ENCODE measurements at regions not wholly inside any gene's neighbourhood (a gene's known extent, or its start where the extent isn't known, plus 50 kb on each side); places are given as distances from the start of the nearest gene placed in this dataset.
"Not testable (repeated sequence)": the region's sequence is repeated elsewhere in the genome, so short reads cannot be mapped to it uniquely, and the experiment has no call there.

DNA sequence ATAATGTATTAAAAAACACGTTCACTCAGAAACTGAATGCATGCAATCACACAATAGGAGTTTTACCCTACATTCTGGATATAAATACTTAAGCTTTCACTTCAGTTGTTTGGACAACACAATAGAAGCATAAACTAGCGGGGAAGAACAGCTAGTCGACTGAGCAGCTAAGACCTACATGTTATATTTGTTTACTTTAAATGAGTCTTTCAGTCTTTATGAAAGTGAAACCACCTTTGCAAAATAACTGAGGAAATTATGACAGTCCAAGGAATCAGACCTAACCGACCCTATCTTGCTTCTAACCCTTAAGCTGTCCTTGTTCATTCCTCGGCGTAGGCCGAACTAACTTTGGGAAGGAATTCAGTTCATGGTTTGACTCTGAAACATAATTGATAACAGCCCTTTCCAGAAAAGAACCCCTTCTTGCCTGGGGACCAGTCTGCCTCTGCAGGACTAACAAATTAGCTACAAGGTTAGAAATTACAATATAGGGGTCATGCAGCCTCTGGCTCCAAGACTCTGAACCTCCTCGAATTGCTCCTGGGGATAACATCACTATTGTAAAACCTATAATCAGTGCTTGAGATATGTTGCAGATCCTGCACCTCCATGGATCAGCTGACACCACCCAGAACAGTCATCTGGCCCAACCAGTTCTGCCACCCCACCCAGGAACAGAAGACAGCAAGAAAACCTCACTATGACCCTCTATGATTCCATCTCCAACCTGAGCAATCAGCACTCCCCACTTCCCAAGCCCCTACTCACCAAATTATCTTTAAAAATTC lies 185.1 kb upstream of the KLF6 start:
- ATAC-seq (ENCODE audit: low read depth) (no peak), DNase-seq (ENCODE audit: low spot score in 2 of 2) (no peak)
- Mint-ChIP-seq H3K4me3 (no peak overlapping the region), H3K27me3 (no peaks in the 10 kb centered on the region), H3K27ac (no peak overlapping the region), H3K9me3 (peaks cover 2% of the 10 kb centered on the region), H3K4me1 (no peaks in the 10 kb centered on the region), H3K36me3 (no peaks in the 10 kb centered on the region)

DNA sequence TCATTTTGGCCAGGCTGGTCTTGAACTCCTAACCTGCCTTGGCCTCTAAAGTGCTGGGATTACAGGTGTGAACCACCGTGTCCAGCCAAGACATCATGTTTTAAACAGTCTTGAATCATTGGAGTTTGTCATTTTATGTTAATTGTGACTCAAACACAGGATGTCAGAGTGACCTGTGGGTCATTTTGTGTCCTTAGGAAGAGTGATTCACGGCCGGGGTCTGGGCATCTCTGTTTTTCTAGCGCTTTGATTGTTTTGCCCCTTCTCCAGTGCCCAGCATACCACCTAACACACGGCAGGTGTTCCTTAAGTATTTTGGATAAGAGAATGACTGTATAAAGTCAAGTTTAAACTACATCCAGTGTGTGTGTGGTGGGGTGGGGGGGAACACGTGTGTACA lies 183.7 kb upstream of the KLF6 start:
- no peak for DNase-seq (ENCODE audit: low spot score in 2 of 2)
- no peak overlapping the region for H3K27ac Mint-ChIP-seq
- no peaks in the 10 kb centered on the region for H3K4me1 Mint-ChIP-seq
- H3K9me3 Mint-ChIP-seq, result no peaks in the 10 kb centered on the region
- H3K27me3 Mint-ChIP-seq, result no peaks in the 10 kb centered on the region
- ATAC-seq (ENCODE audit: low read depth), result no peak
- H3K4me3 Mint-ChIP-seq, result no peak overlapping the region
- no peaks in the 10 kb centered on the region for H3K36me3 Mint-ChIP-seq

DNA sequence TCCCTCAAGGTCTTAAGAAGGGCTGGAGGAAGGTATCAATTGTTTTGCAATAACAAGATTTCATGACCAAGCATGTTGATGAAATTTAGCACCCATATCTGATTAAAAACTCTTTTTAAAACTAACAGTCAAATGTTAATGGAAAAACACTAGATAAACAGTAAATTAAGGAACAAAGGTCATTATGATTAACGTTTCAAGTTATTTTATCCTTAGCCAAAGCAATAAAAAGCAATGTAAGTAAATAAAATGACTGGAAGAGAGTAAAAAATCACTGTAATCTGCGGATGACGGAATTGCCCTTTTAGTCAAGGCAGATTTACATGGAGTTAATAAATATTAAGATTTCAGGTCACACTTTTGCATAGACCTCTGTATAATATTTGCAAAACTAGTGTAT lies 179.5 kb upstream of the KLF6 start:
- Mint-ChIP-seq H3K27ac (no peak overlapping the region), H3K4me3 (no peak overlapping the region), H3K9me3 (no peaks in the 10 kb centered on the region), H3K27me3 (no peaks in the 10 kb centered on the region), H3K4me1 (peaks cover 17% of the 10 kb centered on the region), H3K36me3 (no peaks in the 10 kb centered on the region)
- DNase-seq (ENCODE audit: low spot score in 2 of 2), result no peak
- ATAC-seq (ENCODE audit: low read depth), result no peak

DNA sequence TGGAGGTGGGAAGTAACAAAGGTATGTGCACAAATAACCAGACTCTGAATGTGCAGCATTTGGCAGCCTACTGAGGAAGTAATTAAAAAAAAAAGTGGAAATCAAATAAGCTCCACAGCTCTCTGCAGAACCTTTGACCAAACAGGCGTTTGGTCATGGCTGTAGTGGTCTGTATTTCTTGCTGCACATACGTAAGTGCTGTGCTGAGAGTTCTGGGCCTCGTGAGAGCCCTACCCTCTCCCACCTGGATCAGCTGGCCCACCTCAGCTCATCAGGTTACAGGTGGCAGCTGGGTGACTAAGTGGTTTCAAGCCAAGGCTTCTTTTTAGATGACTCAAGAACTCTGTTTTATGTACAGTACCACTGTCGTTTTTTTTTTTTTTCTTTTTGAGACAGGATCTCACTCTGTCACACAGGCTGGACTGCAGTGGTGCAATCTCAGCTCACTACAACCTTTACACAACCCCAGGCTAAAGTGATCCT lies 178.2 kb upstream of the KLF6 start:
- H3K27ac Mint-ChIP-seq, result no peak overlapping the region
- H3K4me1 Mint-ChIP-seq, result peaks cover 19% of the 10 kb centered on the region
- no peaks in the 10 kb centered on the region for H3K27me3 Mint-ChIP-seq
- H3K4me3 Mint-ChIP-seq, result no peak overlapping the region
- no peak for ATAC-seq (ENCODE audit: low read depth)
- H3K9me3 Mint-ChIP-seq, result no peaks in the 10 kb centered on the region
- DNase-seq (ENCODE audit: low spot score in 2 of 2), result no peak
- no peaks in the 10 kb centered on the region for H3K36me3 Mint-ChIP-seq

DNA sequence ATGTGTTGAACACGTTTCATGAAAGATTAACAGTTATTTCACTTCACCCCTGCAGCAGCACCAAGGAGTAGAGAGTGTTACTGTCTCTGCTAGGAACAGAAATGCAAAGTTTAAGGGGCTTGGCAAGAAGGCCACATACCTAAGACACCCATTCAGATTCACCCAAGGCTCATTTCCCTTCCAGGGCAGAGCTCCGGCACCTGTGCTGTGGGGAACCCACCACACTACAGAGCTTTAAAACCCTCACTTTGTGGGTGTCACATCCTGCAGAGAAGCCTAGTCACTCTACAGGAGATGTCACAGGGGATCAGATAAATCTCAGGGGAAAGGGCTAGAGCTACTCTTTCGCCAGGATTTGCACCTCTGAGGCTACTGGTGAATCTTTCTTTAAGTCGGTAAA lies 176.1 kb upstream of the KLF6 start:
- ATAC-seq (ENCODE audit: low read depth), result peak; percentile 95
- Mint-ChIP-seq H3K9me3 (no peaks in the 10 kb centered on the region), H3K27me3 (no peaks in the 10 kb centered on the region), H3K4me1 (peaks cover 19% of the 10 kb centered on the region), H3K27ac (peak overlapping the region; percentile 8), H3K36me3 (no peaks in the 10 kb centered on the region), H3K4me3 (no peak overlapping the region)
- DNase-seq (ENCODE audit: low spot score in 2 of 2), result no peak

DNA sequence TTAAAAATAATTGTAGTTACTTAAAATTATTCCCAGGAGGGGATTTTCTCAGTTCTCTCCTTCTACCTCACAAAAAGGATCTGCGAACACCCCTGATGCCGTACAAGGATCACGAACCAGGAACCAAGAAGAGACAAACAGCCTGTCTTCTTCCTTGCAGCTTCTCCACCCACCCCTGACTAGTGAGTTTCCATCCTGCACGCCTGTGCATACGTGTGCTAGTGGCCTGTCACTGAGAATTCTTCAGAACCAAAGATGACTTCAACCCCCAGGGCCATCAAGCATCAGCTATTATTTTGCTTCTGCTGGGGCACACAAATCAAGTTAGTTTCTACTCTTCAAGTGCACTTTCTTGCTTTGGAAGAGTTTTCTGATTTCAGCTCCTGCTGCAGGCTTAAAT lies 175.5 kb upstream of the KLF6 start:
- Mint-ChIP-seq H3K36me3 (no peaks in the 10 kb centered on the region), H3K27me3 (no peaks in the 10 kb centered on the region), H3K9me3 (no peaks in the 10 kb centered on the region), H3K27ac (peak overlapping the region; percentile 8), H3K4me3 (no peak overlapping the region), H3K4me1 (peaks cover 19% of the 10 kb centered on the region)
- ATAC-seq (ENCODE audit: low read depth) (peak; percentile 30), DNase-seq (ENCODE audit: low spot score in 2 of 2) (no peak)

DNA sequence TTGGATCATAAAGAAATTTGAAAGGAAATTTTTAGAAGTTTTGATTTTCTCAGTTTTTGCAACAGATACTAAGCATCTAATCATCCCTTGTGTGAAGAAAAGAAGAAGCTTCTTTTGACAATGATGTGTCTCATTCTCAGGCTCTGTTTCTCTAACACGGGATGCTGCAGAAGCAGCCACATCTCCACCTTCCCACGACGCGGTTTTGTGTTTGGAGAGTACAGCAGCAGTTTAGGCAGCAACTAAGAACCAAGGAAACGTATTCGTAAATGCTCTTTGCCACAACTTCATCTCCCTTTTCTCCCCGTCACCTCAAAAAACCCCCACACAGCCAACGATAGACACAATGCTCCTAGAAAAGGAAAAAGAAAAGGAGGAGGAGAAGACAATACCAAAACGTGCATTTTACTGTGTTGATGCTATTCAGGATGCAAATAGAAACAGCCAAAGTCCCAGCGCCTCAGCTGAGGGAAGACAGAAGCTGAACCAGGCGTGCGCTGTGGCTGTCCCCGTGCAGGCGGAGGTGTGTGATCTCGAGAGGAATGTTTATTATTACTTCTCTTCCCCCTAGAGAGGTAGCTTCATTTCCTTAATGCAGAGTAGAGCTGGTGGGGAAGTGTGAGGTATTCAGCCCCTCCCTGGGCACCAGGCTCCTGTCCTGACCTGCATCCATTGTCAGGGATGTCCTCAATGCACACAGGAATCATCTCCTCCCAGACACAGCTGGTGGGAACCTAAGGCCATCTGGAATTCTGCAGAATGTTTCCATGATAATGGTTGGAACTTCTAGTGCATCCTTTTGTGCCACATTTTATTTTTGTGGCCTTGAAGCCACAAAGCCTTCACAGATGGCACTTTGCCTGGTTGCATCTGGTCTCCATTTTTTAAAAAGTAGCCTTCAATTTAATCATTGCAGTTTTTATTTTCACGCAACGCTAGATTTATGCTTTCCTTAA lies 174.6 kb upstream of the KLF6 start:
- ATAC-seq (ENCODE audit: low read depth) (peak; percentile 42), DNase-seq (ENCODE audit: low spot score in 2 of 2) (no peak)
- peak overlapping the region; percentile 32 for H3K27ac Mint-ChIP-seq
- no peaks in the 10 kb centered on the region for H3K36me3 Mint-ChIP-seq
- no peaks in the 10 kb centered on the region for H3K9me3 Mint-ChIP-seq
- peak overlapping the region; percentile 66 for H3K4me3 Mint-ChIP-seq
- H3K4me1 Mint-ChIP-seq, result peaks cover 19% of the 10 kb centered on the region
- H3K27me3 Mint-ChIP-seq, result no peaks in the 10 kb centered on the region

DNA sequence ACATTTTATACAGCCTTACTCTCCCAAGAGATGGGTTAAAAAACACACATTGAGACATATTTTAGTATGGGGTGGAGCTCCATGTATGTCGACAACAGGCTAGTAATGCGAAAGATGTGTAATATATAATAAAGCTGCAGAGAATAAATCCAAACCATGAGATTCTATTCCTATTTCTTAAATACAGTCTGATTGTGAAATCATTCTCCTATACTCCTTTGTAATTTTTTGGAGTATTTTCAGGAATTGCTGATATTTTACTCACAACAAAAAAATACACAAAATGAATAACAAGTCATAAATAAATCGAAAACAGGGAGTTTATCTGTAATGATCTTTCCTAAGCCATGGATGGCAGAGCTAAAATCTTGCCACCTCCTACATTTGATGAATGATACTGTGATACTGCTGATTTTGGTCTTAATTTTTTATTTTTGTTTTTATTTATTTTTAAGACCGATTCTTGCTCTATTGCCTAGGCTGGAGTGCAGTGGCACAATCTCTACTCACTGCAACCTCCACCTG lies 173.5 kb upstream of the KLF6 start:
- ATAC-seq (ENCODE audit: low read depth) (no peak), DNase-seq (ENCODE audit: low spot score in 2 of 2) (no peak)
- Mint-ChIP-seq H3K27me3 (no peaks in the 10 kb centered on the region), H3K9me3 (no peaks in the 10 kb centered on the region), H3K4me3 (no peak overlapping the region), H3K27ac (no peak overlapping the region), H3K4me1 (peaks cover 19% of the 10 kb centered on the region), H3K36me3 (no peaks in the 10 kb centered on the region)

DNA sequence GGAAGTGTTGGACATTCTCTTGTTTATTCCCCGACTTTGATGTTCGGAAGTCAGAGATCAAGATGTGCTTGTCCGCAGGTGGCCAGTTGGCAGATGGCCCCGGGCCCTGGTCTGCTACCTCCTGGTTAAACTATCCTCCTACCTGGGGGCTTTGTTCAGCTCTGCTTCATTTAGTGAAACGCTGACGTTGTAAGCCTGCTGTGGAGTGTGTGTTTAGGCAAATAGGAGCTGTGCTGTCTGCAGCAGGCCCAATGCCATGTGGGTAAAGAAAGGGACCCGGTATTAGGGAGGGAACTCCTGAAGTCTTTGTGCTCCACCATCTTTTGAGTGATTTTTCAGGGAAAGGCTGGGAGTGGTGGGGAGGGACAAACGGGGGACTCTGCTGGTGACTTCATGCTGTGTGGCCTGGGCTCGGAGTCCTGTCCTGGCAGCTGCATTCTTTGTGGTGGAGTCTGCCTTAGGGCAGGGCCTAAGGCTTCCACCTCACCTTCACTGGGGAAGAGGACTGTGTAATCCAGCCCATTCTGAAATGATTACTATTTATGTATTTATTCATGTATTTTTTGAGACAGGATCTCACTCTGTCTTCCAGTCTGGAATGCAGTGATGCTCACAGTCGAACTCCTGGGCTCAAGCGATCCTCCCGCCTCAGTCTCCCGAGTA lies 171.1 kb upstream of the KLF6 start:
- Mint-ChIP-seq H3K27me3 (no peaks in the 10 kb centered on the region), H3K9me3 (no peaks in the 10 kb centered on the region), H3K4me3 (no peak overlapping the region), H3K36me3 (no peaks in the 10 kb centered on the region), H3K4me1 (peaks cover 13% of the 10 kb centered on the region), H3K27ac (no peak overlapping the region)
- no peak for DNase-seq (ENCODE audit: low spot score in 2 of 2)
- ATAC-seq (ENCODE audit: low read depth), result no peak

DNA sequence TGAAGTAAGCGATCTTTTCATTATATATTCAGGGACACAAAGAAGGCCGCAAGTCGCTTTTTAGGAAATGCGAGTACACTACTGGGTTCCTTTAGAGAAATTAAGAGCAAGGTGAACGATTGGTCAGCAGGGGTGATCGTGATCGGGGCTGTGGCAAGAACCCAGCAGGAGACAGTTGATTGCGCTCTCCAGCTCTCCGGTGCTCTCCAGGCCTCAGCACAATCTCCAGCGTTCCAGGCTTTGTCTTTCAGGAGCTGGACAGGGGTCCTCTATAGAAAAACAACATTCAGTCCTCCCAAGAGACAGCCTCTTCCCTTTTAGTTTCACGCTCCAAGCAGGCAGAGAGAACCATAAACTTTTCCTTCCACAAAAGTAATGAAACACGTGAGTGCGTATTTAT lies 170.5 kb upstream of the KLF6 start:
- no peak for DNase-seq (ENCODE audit: low spot score in 2 of 2)
- H3K27ac Mint-ChIP-seq, result no peak overlapping the region
- no peaks in the 10 kb centered on the region for H3K27me3 Mint-ChIP-seq
- H3K36me3 Mint-ChIP-seq, result no peaks in the 10 kb centered on the region
- H3K4me3 Mint-ChIP-seq, result no peak overlapping the region
- no peak for ATAC-seq (ENCODE audit: low read depth)
- H3K4me1 Mint-ChIP-seq, result peaks cover 7% of the 10 kb centered on the region
- H3K9me3 Mint-ChIP-seq, result no peaks in the 10 kb centered on the region

DNA sequence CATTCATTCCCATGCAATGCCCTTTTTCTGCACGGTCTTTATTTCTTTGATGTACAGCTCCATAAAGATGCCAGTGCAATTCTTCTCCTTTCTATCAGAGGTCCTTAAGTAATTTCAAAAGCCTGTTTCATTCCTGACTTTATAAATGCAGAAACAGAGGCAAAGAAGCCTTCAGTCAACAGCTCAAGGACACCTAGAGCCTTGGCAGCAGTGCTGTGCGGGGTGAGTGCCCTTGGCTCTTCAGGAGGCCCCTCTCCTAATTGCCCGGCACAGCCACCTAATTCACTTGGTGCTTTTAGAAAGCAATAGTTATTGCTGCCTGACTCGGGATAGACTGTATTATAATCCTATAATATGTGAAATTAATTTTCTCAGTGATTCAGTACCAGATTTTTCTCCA lies 169.6 kb upstream of the KLF6 start:
- Mint-ChIP-seq H3K9me3 (no peaks in the 10 kb centered on the region), H3K27me3 (no peaks in the 10 kb centered on the region), H3K4me3 (no peak overlapping the region), H3K27ac (no peak overlapping the region), H3K36me3 (no peaks in the 10 kb centered on the region), H3K4me1 (peaks cover 3% of the 10 kb centered on the region)
- no peak for DNase-seq (ENCODE audit: low spot score in 2 of 2)
- ATAC-seq (ENCODE audit: low read depth), result no peak

DNA sequence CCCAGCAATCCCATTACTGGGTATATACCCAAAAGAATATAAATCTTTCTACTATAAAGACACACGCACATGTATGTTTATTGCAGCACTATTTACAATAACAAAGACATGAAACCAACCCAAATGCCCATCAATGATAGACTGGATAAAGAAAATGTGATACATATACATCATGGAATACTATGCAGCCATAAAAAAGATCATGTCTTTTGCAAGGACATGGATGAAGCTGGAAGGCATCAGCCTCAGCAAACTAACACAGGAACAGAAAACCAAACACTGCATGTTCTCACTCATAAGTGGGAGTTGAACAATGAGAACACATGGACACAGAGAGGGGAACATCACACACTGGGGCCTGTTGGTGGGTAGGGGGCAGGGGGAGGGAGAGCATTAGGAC lies 169.0 kb upstream of the KLF6 start:
- not testable (repeated sequence) for ATAC-seq (ENCODE audit: low read depth); H3K9me3 Mint-ChIP-seq; H3K4me1 Mint-ChIP-seq

DNA sequence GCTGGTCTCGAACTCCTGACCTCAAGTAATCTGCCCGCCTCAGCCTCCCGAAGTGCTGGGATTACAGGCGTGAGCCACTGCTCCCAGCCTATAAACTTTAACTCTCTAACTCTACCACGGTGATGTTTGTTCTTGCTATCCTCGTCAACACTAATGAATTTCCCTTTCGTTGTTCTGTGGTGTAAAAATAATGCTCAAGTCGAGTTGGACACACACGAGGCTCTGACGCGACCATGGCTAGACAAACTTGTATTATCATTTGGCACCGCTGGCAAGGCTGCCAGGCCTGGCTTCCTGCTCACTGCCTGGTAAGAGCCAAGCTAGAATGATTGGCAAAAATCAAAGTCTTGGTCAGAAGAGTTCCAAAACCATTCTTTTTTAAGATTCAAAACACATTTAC lies 167.0 kb upstream of the KLF6 start:
- Mint-ChIP-seq H3K4me1 (no peaks in the 10 kb centered on the region), H3K4me3 (no peak overlapping the region), H3K36me3 (no peaks in the 10 kb centered on the region), H3K9me3 (no peaks in the 10 kb centered on the region), H3K27me3 (peaks cover 3% of the 10 kb centered on the region), H3K27ac (no peak overlapping the region)
- no peak for ATAC-seq (ENCODE audit: low read depth)
- no peak for DNase-seq (ENCODE audit: low spot score in 2 of 2)

More for the DNA sequence above, 169.0 kb upstream of the KLF6 start:
- not testable (repeated sequence) for H3K27me3 Mint-ChIP-seq; H3K4me3 Mint-ChIP-seq; H3K36me3 Mint-ChIP-seq; DNase-seq (ENCODE audit: low spot score in 2 of 2); H3K27ac Mint-ChIP-seq

All from memory B cell (primary cell).